ENCODE measurements at regions not wholly inside any gene's neighbourhood (a gene's known extent, or its start where the extent isn't known, plus 50 kb on each side); places are given as distances from the start of the nearest gene placed in this dataset.

DNA sequence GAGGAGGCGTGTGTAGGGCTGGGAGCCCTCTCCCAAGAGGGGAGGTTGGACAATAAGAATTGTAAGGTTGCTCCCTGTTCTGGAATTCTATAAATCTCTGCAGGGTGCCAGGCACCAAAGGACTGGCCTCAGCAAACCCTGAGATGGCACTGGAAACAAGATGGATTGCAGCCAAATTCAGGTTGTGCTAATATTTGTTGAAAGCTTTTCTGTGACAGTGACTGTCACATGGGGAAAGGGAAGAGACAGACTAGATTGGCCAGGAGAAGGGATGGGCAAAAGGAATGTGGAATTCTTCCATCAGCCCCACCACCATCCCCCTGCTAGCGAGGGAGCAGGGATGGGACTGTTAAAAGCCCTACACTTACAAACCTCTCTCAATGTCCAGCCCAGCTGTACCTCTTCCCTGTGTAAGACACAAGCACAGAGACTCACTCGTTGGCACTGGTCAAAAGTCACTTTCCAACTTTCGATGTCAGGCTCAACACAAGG lies 62.4 kb downstream of the SOX9 start (continued):
- TF ChIP-seq ZNF532 (CRISPR knock-in tag; IDR thresholded peaks at IDR 0.05; ENCODE audit: borderline replicate concordance) (no peak), NR2C2 (CRISPR knock-in tag; IDR thresholded peaks at IDR 0.05) (no peak), ZBTB21 (CRISPR knock-in tag; IDR thresholded peaks at IDR 0.05; ENCODE audit: borderline replicate concordance) (no peak), CREB1 (CRISPR knock-in tag; IDR thresholded peaks at IDR 0.05) (no peak)

- H3K4me1 Mint-ChIP-seq, result peaks cover 31% of the 10 kb centered on the region
- POLR2A ChIA-PET, result no interaction called here
- peaks cover 8% of the 10 kb centered on the region for H3K9me3 Mint-ChIP-seq
- no peak overlapping the region for H3K4me3 Mint-ChIP-seq
- no peaks in the 10 kb centered on the region; the same call in 1 of the 2 replicates for H3K27me3 Mint-ChIP-seq (ENCODE audit: low read depth)
- CTCF ChIA-PET, result interaction anchor here (0.7 kb wide), 1 partner anchor 65 kb away, joined by 6 read pairs; no protein-coding TSS in a partner anchor
- no peak overlapping the region for H3K27ac Mint-ChIP-seq
- no peak for ATAC-seq
- no peak for DNase-seq (ENCODE audit: low spot score)
- H3K36me3 Mint-ChIP-seq, result no peaks in the 10 kb centered on the region
- no peak for TF ChIP-seq ZNF219 (CRISPR knock-in tag; IDR thresholded peaks at IDR 0.05; ENCODE audit: borderline replicate concordance)
These were observed 64.0 kb downstream of the SOX9 start for GRCh38 chr17:72184805-72185204.

DNA sequence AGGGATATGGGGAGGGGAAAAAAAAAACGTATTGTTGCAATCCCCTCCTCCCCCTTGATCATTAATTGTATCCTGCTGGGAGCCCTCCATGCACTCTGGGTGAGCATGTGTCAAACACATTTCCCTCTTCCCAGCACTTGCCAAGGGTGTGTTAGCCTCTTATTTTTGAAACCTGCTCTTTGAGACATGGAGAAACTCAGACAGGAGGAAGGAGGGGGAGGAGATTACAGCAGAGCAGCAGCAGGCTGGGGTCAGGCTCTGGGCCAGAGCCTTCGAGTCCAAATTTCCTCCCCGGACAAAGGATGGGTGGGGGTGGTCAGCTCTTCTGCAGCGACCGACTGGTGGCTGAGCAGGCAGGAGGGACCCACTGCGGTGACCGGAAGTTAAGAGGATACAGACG lies 64.7 kb downstream of the SOX9 start:
- POLR2A ChIA-PET, result no interaction called here
- ATAC-seq (no peak), DNase-seq (ENCODE audit: low spot score) (no peak)
- Mint-ChIP-seq H3K27ac (no peak overlapping the region), H3K27me3 (ENCODE audit: low read depth) (no peaks in the 10 kb centered on the region; the same call in none of the 2 replicates), H3K4me3 (no peak overlapping the region), H3K9me3 (peaks cover 12% of the 10 kb centered on the region), H3K36me3 (no peaks in the 10 kb centered on the region), H3K4me1 (peaks cover 32% of the 10 kb centered on the region)
- CTCF ChIA-PET, result no interaction called here
- TF ChIP-seq MAX (CRISPR knock-in tag; IDR thresholded peaks at IDR 0.05) (no peak), ESRRA (CRISPR knock-in tag; IDR thresholded peaks at IDR 0.05; ENCODE audit: borderline replicate concordance) (no peak), TP53 (CRISPR knock-in tag; IDR thresholded peaks at IDR 0.05) (no peak), FOXK1 (CRISPR knock-in tag; IDR thresholded peaks at IDR 0.05) (no peak)
- TF ChIP-seq, protein P1, sequence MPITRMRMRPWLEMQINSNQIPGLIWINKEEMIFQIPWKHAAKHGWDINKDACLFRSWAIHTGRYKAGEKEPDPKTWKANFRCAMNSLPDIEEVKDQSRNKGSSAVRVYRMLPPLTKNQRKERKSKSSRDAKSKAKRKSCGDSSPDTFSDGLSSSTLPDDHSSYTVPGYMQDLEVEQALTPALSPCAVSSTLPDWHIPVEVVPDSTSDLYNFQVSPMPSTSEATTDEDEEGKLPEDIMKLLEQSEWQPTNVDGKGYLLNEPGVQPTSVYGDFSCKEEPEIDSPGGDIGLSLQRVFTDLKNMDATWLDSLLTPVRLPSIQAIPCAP (CRISPR knock-in tag; IDR thresholded peaks at IDR 0.05), result no peak
- TF ChIP-seq, protein P2, sequence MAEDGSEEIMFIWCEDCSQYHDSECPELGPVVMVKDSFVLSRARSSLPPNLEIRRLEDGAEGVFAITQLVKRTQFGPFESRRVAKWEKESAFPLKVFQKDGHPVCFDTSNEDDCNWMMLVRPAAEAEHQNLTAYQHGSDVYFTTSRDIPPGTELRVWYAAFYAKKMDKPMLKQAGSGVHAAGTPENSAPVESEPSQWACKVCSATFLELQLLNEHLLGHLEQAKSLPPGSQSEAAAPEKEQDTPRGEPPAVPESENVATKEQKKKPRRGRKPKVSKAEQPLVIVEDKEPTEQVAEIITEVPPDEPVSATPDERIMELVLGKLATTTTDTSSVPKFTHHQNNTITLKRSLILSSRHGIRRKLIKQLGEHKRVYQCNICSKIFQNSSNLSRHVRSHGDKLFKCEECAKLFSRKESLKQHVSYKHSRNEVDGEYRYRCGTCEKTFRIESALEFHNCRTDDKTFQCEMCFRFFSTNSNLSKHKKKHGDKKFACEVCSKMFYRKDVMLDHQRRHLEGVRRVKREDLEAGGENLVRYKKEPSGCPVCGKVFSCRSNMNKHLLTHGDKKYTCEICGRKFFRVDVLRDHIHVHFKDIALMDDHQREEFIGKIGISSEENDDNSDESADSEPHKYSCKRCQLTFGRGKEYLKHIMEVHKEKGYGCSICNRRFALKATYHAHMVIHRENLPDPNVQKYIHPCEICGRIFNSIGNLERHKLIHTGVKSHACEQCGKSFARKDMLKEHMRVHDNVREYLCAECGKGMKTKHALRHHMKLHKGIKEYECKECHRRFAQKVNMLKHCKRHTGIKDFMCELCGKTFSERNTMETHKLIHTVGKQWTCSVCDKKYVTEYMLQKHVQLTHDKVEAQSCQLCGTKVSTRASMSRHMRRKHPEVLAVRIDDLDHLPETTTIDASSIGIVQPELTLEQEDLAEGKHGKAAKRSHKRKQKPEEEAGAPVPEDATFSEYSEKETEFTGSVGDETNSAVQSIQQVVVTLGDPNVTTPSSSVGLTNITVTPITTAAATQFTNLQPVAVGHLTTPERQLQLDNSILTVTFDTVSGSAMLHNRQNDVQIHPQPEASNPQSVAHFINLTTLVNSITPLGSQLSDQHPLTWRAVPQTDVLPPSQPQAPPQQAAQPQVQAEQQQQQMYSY (CRISPR knock-in tag; IDR thresholded peaks at IDR 0.05), result no peak

- peaks cover 26% of the 10 kb centered on the region for H3K4me1 Mint-ChIP-seq
- ChIA-PET POLR2A (no interaction called here), CTCF (interaction anchor here (0.6 kb wide), 1 partner anchor 64 kb away, joined by 3 read pairs; no protein-coding TSS in a partner anchor)
- DNase-seq (ENCODE audit: low spot score), result no peak
- H3K27me3 Mint-ChIP-seq (ENCODE audit: low read depth), result no peaks in the 10 kb centered on the region; the same call in 1 of the 2 replicates
- H3K36me3 Mint-ChIP-seq, result no peaks in the 10 kb centered on the region
- H3K9me3 Mint-ChIP-seq, result 0 out of 2 replicates have a peak, but pooled peaks cover 5% of the 10 kb centered on the region
- no peak for ATAC-seq
- H3K27ac Mint-ChIP-seq, result no peak overlapping the region
- H3K4me3 Mint-ChIP-seq, result no peak overlapping the region
- TF ChIP-seq NFATC4 (CRISPR knock-in tag; IDR thresholded peaks at IDR 0.05), result no peak
- TF ChIP-seq ETV6 (CRISPR knock-in tag; IDR thresholded peaks at IDR 0.05), result no peak
- TF ChIP-seq SP1 (CRISPR knock-in tag; conservative IDR thresholded peaks at IDR 0.05), result no peak
- TF ChIP-seq PREB (CRISPR knock-in tag; IDR thresholded peaks at IDR 0.05; ENCODE audit: borderline replicate concordance), result no peak
- TF ChIP-seq JAZF1 (CRISPR knock-in tag; IDR thresholded peaks at IDR 0.05), result no peak
- no peak for TF ChIP-seq ESRRA (CRISPR knock-in tag; IDR thresholded peaks at IDR 0.05; ENCODE audit: borderline replicate concordance)
- no peak for TF ChIP-seq ZNF396 (CRISPR knock-in tag; IDR thresholded peaks at IDR 0.05; ENCODE audit: borderline replicate concordance)
- TF ChIP-seq, protein P3, sequence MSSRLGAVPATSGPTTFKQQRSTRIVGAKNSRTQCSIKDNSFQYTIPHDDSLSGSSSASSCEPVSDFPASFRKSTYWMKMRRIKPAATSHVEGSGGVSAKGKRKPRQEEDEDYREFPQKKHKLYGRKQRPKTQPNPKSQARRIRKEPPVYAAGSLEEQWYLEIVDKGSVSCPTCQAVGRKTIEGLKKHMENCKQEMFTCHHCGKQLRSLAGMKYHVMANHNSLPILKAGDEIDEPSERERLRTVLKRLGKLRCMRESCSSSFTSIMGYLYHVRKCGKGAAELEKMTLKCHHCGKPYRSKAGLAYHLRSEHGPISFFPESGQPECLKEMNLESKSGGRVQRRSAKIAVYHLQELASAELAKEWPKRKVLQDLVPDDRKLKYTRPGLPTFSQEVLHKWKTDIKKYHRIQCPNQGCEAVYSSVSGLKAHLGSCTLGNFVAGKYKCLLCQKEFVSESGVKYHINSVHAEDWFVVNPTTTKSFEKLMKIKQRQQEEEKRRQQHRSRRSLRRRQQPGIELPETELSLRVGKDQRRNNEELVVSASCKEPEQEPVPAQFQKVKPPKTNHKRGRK (CRISPR knock-in tag; IDR thresholded peaks at IDR 0.05; ENCODE audit: borderline replicate concordance), result no peak
- no peak for TF ChIP-seq GTF2I (CRISPR knock-in tag; conservative IDR thresholded peaks at IDR 0.05)
These were observed 66.7 kb downstream of the SOX9 start for GRCh38 chr17:72187556-72187955.

Measured in WTC11 (cell line).